Body of pancreas (tissue), 4 donors: ENCODE measurements at regions not wholly inside any gene's neighbourhood (a gene's known extent, or its start where the extent isn't known, plus 50 kb on each side); places are given as distances from the start of the nearest gene placed in this dataset.

Experiments
- POLR2A ChIP-seq, 3 donors: fragments of 450-650 bp; IDR thresholded peaks; one replicate each; pipeline ENCODE4 v1.6.1; 2016; ENCODE audit warnings: antibody characterized with exemption in 3 of 3, mild to moderate bottlenecking in 2 of 3
- TF ChIP-seq, protein P1 (sequence below), 7 experiments: fragments of 450-650 bp in 4 of 7; fragments of 200-600 bp in 3 of 7; sonication (generic) in 3 of 7; IDR thresholded peaks; one replicate each; pipeline ENCODE4 v1.5.1; 2016 to 2019; ENCODE audit warnings: antibody characterized with exemption in 7 of 7

DNA sequence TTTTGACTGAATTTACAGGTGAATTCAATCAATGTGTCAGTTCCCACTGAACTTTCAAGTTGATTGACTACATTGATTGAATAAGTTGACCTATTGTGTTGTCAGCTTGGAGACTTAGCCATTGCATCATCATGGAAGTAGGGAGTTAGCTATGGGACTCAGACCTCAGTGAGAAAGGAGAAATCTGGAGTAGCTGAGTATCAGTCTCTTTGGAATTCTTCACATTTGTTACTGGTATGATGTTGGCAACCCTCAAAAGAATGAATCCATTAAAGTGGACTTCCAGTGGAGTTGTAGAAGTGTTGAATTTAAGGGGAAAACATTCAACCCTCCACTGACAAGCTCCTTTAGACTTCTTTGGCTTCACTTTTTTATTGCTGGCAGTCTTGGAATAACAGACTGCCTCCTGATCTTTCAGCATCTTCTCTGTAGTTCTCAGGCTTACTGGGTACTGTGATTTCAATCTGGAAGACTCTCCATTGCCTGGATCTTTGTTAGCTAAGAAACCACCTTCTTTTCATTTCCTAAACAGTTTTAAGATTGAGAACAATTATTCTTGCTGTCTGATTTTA is 160.3 kb upstream of the NRP1 start:
- TF ChIP-seq, protein P1, sequence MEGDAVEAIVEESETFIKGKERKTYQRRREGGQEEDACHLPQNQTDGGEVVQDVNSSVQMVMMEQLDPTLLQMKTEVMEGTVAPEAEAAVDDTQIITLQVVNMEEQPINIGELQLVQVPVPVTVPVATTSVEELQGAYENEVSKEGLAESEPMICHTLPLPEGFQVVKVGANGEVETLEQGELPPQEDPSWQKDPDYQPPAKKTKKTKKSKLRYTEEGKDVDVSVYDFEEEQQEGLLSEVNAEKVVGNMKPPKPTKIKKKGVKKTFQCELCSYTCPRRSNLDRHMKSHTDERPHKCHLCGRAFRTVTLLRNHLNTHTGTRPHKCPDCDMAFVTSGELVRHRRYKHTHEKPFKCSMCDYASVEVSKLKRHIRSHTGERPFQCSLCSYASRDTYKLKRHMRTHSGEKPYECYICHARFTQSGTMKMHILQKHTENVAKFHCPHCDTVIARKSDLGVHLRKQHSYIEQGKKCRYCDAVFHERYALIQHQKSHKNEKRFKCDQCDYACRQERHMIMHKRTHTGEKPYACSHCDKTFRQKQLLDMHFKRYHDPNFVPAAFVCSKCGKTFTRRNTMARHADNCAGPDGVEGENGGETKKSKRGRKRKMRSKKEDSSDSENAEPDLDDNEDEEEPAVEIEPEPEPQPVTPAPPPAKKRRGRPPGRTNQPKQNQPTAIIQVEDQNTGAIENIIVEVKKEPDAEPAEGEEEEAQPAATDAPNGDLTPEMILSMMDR (IDR thresholded peaks at IDR 0.05), result no peak
- no peak for TF ChIP-seq POLR2A (IDR thresholded peaks at IDR 0.05)
